HepG2 (cell line): ENCODE measurements at regions not wholly inside any gene's neighbourhood (a gene's known extent, or its start where the extent isn't known, plus 50 kb on each side); places are given as distances from the start of the nearest gene placed in this dataset.

Experiments
- ATAC-seq: fragments of 200-7000 bp; cut with Tn5 transposase; 3 replicates; pipeline ENCODE4 v1.9.1; 2020; ENCODE audit warnings: mild to moderate bottlenecking, moderate library complexity
- BruUV-seq: library from RNA; stranded (reverse); fragments of 400-500 nt; replicated peaks from 2 replicates; lab custom pipeline; 2021; lab: Mats Ljungman, UMichigan
- CTCF ChIA-PET: fragments of 300-600 bp; formaldehyde crosslinking; extraction: SDS; loops from one replicate; lab custom pipeline; 2021; ENCODE audit warnings: low total read pairs, inconsistent platforms, low intra/inter-chr PET ratio; lab: Yijun Ruan, JAX
- POLR2A ChIA-PET: fragments of 350-600 bp; sonication (Branson Sonifier 250); formaldehyde crosslinking; loops from one replicate; lab custom pipeline; 2020; ENCODE audit warnings: antibody characterized with exemption, inconsistent platforms; lab: Yijun Ruan, JAX
- DNase-seq: peaks from one replicate; pipeline ENCODE4 v3.0.0-alpha.2; 2015; ENCODE audit warnings: low spot score
- FAIRE-seq: peaks from 3 replicates; lab custom pipeline; 2011; peaks lifted over from hg19 to GRCh38; lab: Jason Lieb, UNC
- H2AFZ ChIP-seq: one replicate; pipeline ENCODE4 v1.6.1; 2011; ENCODE audit warnings: low read length, inconsistent platforms
- H3K27ac ChIP-seq: fragments of 300-600 bp; 3 replicates; pipeline ENCODE4 v1.8.0; 2011; ENCODE audit warnings: mixed run types, mild to moderate bottlenecking, mixed read lengths, low read length, inconsistent platforms; ENCODE audit not compliant: insufficient read depth; ENCODE audit errors: extremely low read length
- H3K27me3 ChIP-seq, 2 experiments: fragments of 200-600 bp in 1 of 2; 2 replicates in 1 of 2; 3 replicates in 1 of 2; pipeline versions ENCODE4 v1.6.0 to v1.8.0; 2011; ENCODE audit warnings: low read length in 2 of 2, mild to moderate bottlenecking in 2 of 2, moderate library complexity in 2 of 2, inconsistent platforms in 1 of 2; ENCODE audit not compliant: insufficient read depth in 2 of 2, control insufficient read depth in 1 of 2
- H3K36me3 ChIP-seq, 2 experiments: fragments of 200-600 bp in 1 of 2; replicated peaks in 1 of 2; 2 replicates in 1 of 2; 3 replicates in 1 of 2; pipeline versions ENCODE4 v1.5.1 to v1.8.0; 2011; ENCODE audit warnings: low read length in 2 of 2, inconsistent platforms in 1 of 2; ENCODE audit not compliant: insufficient read depth in 2 of 2, control insufficient read depth in 1 of 2
- H3K4me1 ChIP-seq: 2 replicates; pipeline ENCODE4 v1.5.1; 2012; ENCODE audit warnings: low read length, inconsistent platforms; ENCODE audit not compliant: insufficient read depth
- H3K4me2 ChIP-seq: 2 replicates; pipeline ENCODE4 v1.6.0; 2011; ENCODE audit warnings: low read depth, low read length, inconsistent platforms
- H3K4me3 ChIP-seq, 3 experiments: fragments of 200-600 bp in 1 of 3; sonication (generic), shearing (Covaris generic) in 1 of 3; replicated peaks in 1 of 3; 2 replicates each; pipeline ENCODE4 v1.5.1; 2011 to 2016; ENCODE audit warnings: low read length in 3 of 3, inconsistent platforms in 2 of 3, low read depth in 2 of 3, mild to moderate bottlenecking in 2 of 3, control low read depth in 1 of 3, mixed read lengths in 1 of 3; ENCODE audit not compliant: insufficient read depth in 1 of 3
- H3K79me2 ChIP-seq: one replicate; pipeline ENCODE4 v1.6.1; 2011; ENCODE audit warnings: low read length, inconsistent platforms; ENCODE audit not compliant: insufficient read depth
- H3K9ac ChIP-seq: 2 replicates; pipeline ENCODE4 v1.6.0; 2011; ENCODE audit warnings: mild to moderate bottlenecking, low read depth, low read length, inconsistent platforms; ENCODE audit not compliant: insufficient read depth
- H3K9me3 ChIP-seq: 2 replicates; pipeline ENCODE4 v1.5.1; 2012; ENCODE audit warnings: mild to moderate bottlenecking, low read length
- H4K20me1 ChIP-seq: 2 replicates; pipeline ENCODE4 v1.6.0; 2011; ENCODE audit warnings: inconsistent platforms, mild to moderate bottlenecking, low read length, moderate library complexity; ENCODE audit not compliant: insufficient read depth
- ATF1 ChIP-seq: IDR thresholded peaks from 2 replicates; pipeline ENCODE4 v1.6.1; 2016; ENCODE audit warnings: mild to moderate bottlenecking, control low read depth
- PHF8 ChIP-seq: sonication (generic); formaldehyde crosslinking; IDR thresholded peaks from 2 replicates; pipeline ENCODE4 v1.5.0; 2020; ENCODE audit warnings: missing genetic modification reagents
- SMAD9 ChIP-seq: sonication (generic); formaldehyde crosslinking; IDR thresholded peaks from 2 replicates; pipeline ENCODE4 v1.5.1; 2020; ENCODE audit warnings: mild to moderate bottlenecking, missing genetic modification reagents
- TBX2 ChIP-seq: sonication (generic); formaldehyde crosslinking; IDR thresholded peaks from 2 replicates; pipeline ENCODE4 v1.5.0; 2020; ENCODE audit warnings: missing genetic modification reagents, mild to moderate bottlenecking, borderline replicate concordance
- TEAD2 ChIP-seq: sonication (generic); formaldehyde crosslinking; IDR thresholded peaks from 2 replicates; pipeline ENCODE4 v1.9.0; 2021; ENCODE audit warnings: missing genetic modification reagents
- TEAD3 ChIP-seq: optimal IDR thresholded peaks from 2 replicates; pipeline ENCODE3; 2016; ENCODE audit warnings: borderline replicate concordance
- TOPORS ChIP-seq: sonication (generic); formaldehyde crosslinking; IDR thresholded peaks from 2 replicates; pipeline ENCODE4 v1.8.0; 2023; ENCODE audit warnings: mild to moderate bottlenecking, missing genetic modification reagents
- ZBTB7A ChIP-seq: sonication (generic); formaldehyde crosslinking; IDR thresholded peaks from 2 replicates; pipeline ENCODE4 v1.8.0; 2022; ENCODE audit warnings: mild to moderate bottlenecking, missing genetic modification reagents
- ZHX1 ChIP-seq: sonication (generic); formaldehyde crosslinking; IDR thresholded peaks from 2 replicates; pipeline ENCODE4 v1.8.1; 2022; ENCODE audit warnings: low read depth, mild to moderate bottlenecking, missing genetic modification reagents
- ZNF639 ChIP-seq: conservative IDR thresholded peaks from 2 replicates; pipeline ENCODE4 v1.6.1; 2018; ENCODE audit warnings: missing genetic modification reagents
- WGBS: methylation state at CpG from one replicate; pipeline ENCODE4 v1.1.6; 2017; ENCODE audit warnings: low lambda C conversion rate; 5-methylcytosine and 5-hydroxymethylcytosine counted together
- in situ Hi-C: cut with HindIII; loops from 2 replicates; pipeline ENCODE4 v1.10.0; 2017; ENCODE audit warnings: low pct_unique_long_range_greater_than_20kb; ENCODE audit not compliant: extremely low pct_ligation_motif_present
- intact Hi-C: fragments of 100-400 bp; cut with micrococcal nuclease; formaldehyde crosslinking; loops from one replicate; pipeline ENCODE4 v1.10.0; 2022; ENCODE audit not compliant: unreplicated experiment
- TF ChIP-seq, protein P1 (sequence below): sonication (generic); formaldehyde crosslinking; IDR thresholded peaks from 2 replicates; pipeline ENCODE4 v1.4.0; 2020; ENCODE audit warnings: missing genetic modification reagents, borderline replicate concordance

- TF ChIP-seq SMAD9 (CRISPR knock-in tag) (no peak), ZNF639 (CRISPR knock-in tag) (no peak), ATF1 (CRISPR knock-in tag) (no peak), PHF8 (CRISPR knock-in tag) (no peak)
- TF ChIP-seq, all 625 proteins: peak for 0
Observed at GRCh38 chr7:22629056-22629455, 97.9 kb upstream of the IL6 start (continued).

DNA sequence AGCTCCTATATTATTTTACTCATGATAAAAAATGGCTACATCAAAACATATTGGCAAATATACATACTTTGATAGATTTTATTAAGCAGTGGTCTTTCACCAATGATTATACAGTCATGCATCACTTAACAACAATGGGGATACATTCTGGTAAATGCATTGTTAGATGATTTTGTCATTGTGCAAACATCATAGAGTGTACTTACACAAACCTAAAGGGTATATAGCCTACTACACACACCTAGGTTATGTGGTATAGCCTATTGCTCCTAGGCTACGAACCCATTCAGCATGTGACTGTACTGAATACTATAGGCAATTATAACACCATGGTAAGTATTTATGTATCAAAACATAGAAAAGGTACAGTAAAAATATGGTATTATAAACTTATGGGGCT lies 98.9 kb upstream of the IL6 start:
- no peak overlapping the region for H3K9ac ChIP-seq
- ATAC-seq (no peak), DNase-seq (no peak), FAIRE-seq (no peak)
- TF ChIP-seq, protein P1, sequence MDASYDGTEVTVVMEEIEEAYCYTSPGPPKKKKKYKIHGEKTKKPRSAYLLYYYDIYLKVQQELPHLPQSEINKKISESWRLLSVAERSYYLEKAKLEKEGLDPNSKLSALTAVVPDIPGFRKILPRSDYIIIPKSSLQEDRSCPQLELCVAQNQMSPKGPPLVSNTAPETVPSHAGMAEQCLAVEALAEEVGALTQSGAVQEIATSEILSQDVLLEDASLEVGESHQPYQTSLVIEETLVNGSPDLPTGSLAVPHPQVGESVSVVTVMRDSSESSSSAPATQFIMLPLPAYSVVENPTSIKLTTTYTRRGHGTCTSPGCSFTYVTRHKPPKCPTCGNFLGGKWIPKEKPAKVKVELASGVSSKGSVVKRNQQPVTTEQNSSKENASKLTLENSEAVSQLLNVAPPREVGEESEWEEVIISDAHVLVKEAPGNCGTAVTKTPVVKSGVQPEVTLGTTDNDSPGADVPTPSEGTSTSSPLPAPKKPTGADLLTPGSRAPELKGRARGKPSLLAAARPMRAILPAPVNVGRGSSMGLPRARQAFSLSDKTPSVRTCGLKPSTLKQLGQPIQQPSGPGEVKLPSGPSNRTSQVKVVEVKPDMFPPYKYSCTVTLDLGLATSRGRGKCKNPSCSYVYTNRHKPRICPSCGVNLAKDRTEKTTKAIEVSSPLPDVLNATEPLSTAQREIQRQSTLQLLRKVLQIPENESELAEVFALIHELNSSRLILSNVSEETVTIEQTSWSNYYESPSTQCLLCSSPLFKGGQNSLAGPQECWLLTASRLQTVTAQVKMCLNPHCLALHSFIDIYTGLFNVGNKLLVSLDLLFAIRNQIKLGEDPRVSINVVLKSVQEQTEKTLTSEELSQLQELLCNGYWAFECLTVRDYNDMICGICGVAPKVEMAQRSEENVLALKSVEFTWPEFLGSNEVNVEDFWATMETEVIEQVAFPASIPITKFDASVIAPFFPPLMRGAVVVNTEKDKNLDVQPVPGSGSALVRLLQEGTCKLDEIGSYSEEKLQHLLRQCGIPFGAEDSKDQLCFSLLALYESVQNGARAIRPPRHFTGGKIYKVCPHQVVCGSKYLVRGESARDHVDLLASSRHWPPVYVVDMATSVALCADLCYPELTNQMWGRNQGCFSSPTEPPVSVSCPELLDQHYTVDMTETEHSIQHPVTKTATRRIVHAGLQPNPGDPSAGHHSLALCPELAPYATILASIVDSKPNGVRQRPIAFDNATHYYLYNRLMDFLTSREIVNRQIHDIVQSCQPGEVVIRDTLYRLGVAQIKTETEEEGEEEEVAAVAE (CRISPR knock-in tag), result no peak
- TF ChIP-seq ZBTB7A (CRISPR knock-in tag) (no peak), TEAD3 (no peak), TOPORS (CRISPR knock-in tag) (no peak), TBX2 (CRISPR knock-in tag) (no peak), ZHX1 (no peak), TEAD2 (CRISPR knock-in tag) (no peak)
- H3K4me3 ChIP-seq, result no peak overlapping the region
- H3K27ac ChIP-seq, result no peak overlapping the region
- no peak overlapping the region for H2AFZ ChIP-seq
- no peaks in the 10 kb centered on the region; a peak in 1 of 5 replicates for H3K27me3 ChIP-seq
- 0% methylated on average over 1 of the region's 1 CpG for WGBS
- BruUV-seq, result no TSS peak
- no peaks in the 10 kb centered on the region for H3K9me3 ChIP-seq
- no peaks in the 10 kb centered on the region for H3K4me1 ChIP-seq
- no peaks in the 10 kb centered on the region for H3K79me2 ChIP-seq
- ChIA-PET POLR2A (no interaction called here), CTCF (no interaction called here)
- H4K20me1 ChIP-seq, result no peaks in the 10 kb centered on the region
- in situ Hi-C loops, result no loop called here
- H3K36me3 ChIP-seq, result no peaks in the 10 kb centered on the region
- intact Hi-C loops, result no loop called here
- no peak overlapping the region for H3K4me2 ChIP-seq
